GM23338 (cell line): ENCODE measurements at regions not wholly inside any gene's neighbourhood (a gene's known extent, or its start where the extent isn't known, plus 50 kb on each side); places are given as distances from the start of the nearest gene placed in this dataset.

Source experiments
- CTCF ChIP-seq, 2 experiments: fragments of 200-600 bp in 1 of 2; sonication (generic) in 1 of 2; conservative IDR thresholded peaks; 2 replicates each; pipeline versions ENCODE4 v1.5.1 to v1.6.1; 2016 to 2017; ENCODE audit warnings: antibody characterized with exemption in 2 of 2, low read depth in 2 of 2, mild to moderate bottlenecking in 2 of 2, moderate library complexity in 1 of 2
- EZH2phosphoT487 ChIP-seq: fragments of 200-600 bp; sonication (generic); IDR thresholded peaks from one replicate; pipeline ENCODE4 v1.8.1; 2018; ENCODE audit warnings: antibody characterized with exemption; ENCODE audit not compliant: unreplicated experiment
- NANOG ChIP-seq: IDR thresholded peaks from 2 replicates; pipeline ENCODE4 v1.6.1; 2016; ENCODE audit warnings: antibody characterized with exemption, borderline replicate concordance
- REST ChIP-seq: IDR thresholded peaks from one replicate; pipeline ENCODE4 v1.6.1; 2018; ENCODE audit warnings: antibody characterized with exemption; ENCODE audit not compliant: unreplicated experiment

GRCh38 chr11:121770939-121771595 lies 318.3 kb upstream of the SORL1-AS1 start:
- TF ChIP-seq NANOG (no peak), EZH2phosphoT487 (no peak), CTCF (conservative IDR thresholded peaks at IDR 0.05; ENCODE audit: low read depth in 2 of 2) (no peak), REST (no peak)
